Inflammatory macrophage (primary cell): ENCODE measurements at regions not wholly inside any gene's neighbourhood (a gene's known extent, or its start where the extent isn't known, plus 50 kb on each side); places are given as distances from the start of the nearest gene placed in this dataset.

Experiments used
- DNase-seq, 2 donors: peaks; one replicate each; pipeline ENCODE4 v3.0.0-alpha.2; 2020 to 2022

GRCh38 chr2:120920454-120921148, 184.9 kb downstream of the GLI2 start:
- no peak for DNase-seq

GRCh38 chr2:120921457-120921856, 185.8 kb downstream of the GLI2 start:
- DNase-seq = no peak

- DNase-seq = no peak
These were observed 187.1 kb downstream of the GLI2 start for GRCh38 chr2:120922571-120923332.

DNA sequence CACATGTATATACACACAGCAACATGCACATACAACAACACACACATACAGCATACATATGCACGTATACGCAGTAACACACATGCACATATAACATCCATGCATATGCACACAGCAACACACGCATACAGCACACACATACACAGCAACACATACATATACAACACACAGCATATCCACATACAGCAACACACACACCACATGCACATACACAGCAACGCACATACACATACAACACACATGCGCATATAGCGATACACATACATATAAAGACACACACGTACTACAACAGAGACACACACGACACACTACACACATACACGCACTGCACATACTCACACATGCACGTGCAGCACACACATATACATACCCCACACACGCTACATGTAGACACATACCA, 187.8 kb downstream of the GLI2 start:
- no peak for DNase-seq

DNA sequence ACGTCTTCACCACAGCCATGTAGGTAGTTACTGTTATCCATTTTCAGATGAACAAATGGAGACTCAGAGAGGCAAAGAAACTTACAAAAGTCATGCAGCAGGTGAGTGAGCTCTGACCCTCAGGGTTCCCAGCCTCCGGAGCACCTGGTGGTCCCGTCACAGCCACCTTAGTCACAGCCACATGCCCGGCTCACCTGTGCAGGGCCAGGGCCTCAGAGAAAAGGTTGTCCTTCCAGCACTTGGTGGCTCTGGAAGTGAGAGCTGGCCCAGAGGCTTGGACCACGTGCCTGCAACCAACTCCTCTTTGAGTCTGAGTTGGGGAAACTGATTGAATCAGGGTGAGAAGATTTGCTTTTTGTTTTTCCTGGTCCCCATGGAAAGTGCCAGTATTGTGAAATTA, 189.3 kb downstream of the GLI2 start:
- DNase-seq = no peak

- DNase-seq = no peak
These were observed 191.0 kb downstream of the GLI2 start for GRCh38 chr2:120926463-120927264.

GRCh38 chr2:120927265-120927628, 191.6 kb downstream of the GLI2 start:
- DNase-seq = no peak

DNA sequence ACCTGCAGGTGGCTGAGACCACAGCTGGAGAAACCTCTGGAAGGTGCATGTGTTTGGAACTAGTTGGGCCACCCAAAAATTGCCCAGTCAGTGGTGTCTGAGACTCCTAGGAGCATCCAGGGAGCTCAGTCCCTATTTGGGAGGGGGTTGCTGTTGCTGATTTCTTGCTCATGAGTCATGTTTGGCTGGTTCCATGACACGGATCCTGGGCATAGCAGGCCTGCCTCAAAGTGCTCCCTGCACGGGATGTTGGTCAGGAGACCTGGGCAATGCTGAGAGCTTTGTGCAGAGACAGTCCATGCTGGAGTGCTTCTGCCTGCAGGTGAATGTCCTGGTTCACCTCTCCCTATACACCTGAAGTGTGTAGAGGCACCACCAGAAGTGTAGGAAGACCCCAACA, 194.2 kb downstream of the GLI2 start:
- DNase-seq = no peak

DNA sequence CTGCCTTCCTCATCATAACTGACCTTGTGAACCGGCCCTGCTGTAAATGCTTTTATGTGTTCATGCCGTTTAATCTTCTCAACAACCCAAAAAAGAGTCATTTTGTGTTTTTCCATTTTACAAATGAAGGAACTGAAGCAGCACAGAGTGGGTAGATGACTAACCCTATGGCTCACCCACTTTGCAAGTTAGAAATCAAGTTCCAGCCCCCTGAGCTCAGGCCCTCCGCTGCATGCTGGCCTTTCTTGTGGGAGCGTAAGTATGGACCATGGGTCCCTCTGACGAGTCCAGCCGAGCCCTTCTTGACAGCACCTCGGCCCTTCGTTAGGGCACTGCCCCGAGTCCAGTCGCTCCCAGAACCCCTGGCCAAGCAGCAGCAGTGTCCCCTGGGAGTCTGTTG, 194.6 kb downstream of the GLI2 start:
- DNase-seq = no peak

- DNase-seq = no peak
These were observed 195.2 kb downstream of the GLI2 start for GRCh38 chr2:120930864-120931263.

DNA sequence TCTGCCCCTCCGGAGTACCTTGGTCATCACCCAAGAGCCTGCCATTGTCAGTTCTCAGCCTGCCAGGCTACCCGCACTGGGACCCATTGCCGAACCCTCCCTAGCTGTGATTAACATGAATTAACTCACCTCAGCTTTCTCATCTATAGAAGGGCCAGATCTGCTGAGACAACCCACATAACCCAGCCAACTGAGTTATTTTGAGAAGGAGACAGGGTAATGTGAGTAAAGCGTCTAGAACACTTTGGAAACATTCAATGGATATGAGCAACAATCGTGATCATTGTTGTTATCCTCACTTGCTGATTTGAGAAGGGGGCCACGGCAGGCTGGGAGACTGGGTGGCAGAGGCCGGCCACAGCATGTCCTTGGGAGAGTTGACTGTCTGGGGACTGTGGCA, 196.8 kb downstream of the GLI2 start:
- no peak for DNase-seq

DNA sequence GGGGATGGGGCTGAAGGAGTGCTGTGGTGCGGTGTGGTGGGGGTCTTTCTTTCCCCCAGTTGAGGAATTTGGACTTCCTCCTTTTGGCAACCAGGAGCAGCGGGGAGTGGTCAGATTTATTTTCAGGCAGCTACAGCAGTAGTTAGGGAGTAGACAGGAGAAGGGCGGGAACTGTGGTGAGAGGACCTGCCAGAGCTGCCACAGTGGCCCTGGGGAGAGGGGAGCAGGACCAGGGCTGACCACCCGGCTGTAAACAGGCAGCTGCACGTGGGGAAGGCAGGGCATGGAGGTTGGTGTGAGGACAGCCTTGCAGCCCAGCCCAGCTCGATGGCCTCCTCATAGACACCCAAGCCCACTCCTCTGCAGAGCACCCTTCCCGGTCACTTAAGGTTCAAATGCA, 197.2 kb downstream of the GLI2 start:
- DNase-seq = no peak

- DNase-seq = no peak
These were observed 198.3 kb downstream of the GLI2 start for GRCh38 chr2:120933693-120934573.

DNA sequence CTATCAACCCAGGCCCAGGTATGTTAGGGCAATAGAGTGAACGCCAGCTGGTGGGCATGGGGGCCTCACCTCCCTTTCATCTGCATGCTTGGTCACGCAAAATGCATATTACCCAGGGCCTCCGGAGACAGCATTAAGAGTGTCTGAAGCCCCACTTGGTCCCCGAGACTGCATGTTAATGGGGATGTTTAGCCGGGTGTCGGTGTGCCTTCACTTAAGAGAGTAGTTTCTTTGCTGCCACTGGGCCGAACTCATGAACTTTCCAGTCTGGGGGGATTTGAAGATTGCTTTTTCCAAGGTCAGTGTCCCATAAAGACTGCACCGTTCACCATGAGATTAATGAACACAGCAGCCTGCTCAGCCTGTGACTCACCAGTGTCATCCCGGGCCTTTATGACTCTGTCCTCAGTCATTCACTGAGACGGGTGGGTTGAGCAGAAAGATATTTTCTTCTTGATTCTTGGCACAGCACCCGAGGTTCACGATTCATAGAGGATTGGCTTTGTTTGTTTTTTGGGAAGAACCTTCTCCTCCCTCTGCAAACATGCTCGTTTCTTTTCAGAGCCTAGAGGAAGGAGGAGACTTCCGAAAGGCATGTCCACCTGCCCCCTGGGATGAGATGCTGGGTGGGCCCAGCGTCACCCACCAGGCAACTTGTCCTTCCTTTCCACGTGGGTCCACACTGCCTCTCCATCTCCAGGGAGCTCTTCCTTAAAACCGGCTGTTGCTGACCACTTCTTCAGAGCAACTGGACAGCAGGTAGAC, 199.1 kb downstream of the GLI2 start:
- DNase-seq = no peak

- DNase-seq = no peak
These were observed 200.0 kb downstream of the GLI2 start for GRCh38 chr2:120935339-120936313.

DNA sequence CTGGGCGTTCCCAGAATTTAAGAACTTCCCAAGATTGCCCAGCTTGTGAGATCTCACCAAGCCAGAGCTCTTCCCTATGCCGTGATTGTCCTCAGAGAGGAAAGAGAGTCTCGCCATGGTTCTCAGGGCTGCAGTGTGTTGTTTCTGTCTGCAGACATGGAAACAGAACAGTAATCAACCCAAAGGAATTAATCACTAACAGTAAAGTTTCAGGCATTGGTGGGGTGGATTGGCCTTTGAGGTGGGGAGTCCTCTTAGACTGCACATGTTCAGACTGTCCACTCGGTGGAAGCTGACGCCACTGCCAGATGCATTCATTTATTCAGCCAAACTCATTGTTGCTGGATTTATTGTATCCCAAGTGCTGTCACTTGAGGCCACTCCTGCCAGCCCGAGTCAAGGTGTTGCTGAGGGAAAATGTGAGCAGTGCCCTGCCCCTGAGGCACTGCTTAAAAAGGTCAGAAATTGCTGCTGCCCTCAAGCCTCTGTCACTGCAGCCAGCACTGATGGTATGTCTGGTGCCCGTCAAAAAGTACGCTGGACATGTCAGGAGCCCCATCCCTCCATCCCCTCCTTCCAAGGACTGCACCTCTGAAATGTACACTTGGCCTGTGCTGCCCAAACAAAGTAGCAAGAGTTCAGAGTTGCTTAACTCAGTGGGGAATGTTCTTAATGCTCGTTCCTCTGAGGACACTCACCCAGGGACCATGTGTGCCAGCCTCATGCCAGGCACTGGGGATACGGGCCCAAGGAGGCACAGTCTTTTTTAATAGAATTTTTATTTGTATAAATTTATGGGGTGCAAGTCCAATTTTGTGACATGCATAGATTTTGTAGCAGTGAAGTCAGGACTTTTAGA, 201.0 kb downstream of the GLI2 start:
- DNase-seq = no peak

DNA sequence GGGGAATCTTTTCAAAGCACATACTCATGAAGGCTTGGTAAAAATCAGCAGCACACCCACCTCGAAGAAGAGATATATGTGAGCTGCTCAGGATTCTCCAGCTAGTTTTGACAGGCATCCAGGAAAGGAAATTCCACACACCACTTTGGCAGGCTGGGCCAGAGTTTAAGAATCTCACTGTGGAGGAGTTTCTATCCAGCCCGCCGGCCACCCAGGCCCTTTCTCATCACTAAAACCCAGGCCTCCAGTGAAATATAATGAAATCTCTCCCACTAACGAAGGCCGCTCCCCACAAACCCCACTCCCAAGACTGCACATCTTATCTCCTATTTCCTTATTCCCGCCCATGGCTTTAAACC, 202.0 kb downstream of the GLI2 start:
- DNase-seq = no peak

- no peak for DNase-seq
These were observed 202.5 kb downstream of the GLI2 start for GRCh38 chr2:120938045-120938771.
